AML-193 (cell line): ENCODE measurements at regions not wholly inside any gene's neighbourhood (a gene's known extent, or its start where the extent isn't known, plus 50 kb on each side); places are given as distances from the start of the nearest gene placed in this dataset.
"Not testable (repeated sequence)": the region's sequence is repeated elsewhere in the genome, so short reads cannot be mapped to it uniquely, and the experiment has no call there.

ENCODE experiments used
- DNase-seq, 2 experiments: peaks; one replicate each; lab custom pipeline; 2025; lab: John Stamatoyannopoulos, UW

- no peak for DNase-seq
Measured at GRCh38 chr5:99441235-99441634, 512.4 kb upstream of the CHD1 start.

- DNase-seq: no peak
Measured at GRCh38 chr5:99438619-99439018, 509.8 kb upstream of the CHD1 start.

GRCh38 chr5:99437986-99438385 lies 509.2 kb upstream of the CHD1 start:
- no peak for DNase-seq

DNA sequence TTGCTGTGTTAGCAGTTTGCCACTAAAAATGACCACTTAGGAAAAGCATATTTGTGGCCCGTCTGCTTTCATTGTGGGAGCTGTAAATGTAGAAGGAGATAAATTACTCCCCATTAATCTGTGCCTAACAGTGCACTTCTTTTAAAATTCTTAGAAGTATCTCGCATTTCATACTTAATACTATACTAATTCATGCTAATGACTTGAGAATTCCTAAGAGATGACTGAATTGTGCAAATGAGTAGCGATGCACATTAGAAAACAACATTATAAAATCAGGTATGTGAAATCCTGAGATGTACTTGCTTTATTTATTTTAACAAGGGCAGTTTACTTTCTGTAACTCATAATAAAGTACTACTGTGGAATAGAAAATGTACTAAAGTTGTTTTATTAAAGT lies 494.6 kb upstream of the CHD1 start:
- not testable (repeated sequence) for DNase-seq

DNA sequence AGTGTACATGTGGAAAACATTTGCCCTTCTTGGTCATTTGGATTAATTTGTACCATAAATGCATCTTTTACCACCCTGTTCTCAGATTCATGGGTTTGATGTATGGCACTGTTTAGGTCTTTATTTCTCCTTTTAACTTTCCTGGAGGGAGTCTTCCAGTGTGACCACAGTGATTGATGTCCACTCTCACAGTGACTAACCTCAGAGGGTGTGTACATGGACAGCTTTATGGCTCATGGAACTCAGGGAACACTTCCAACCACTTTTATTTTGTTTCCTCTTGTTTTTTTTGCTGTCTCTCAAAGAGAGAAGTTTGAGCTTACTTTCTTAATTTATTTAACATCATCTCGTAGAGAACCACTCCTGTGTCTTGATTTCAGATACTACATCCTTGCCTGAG lies 489.8 kb upstream of the CHD1 start:
- DNase-seq: not testable (repeated sequence)

GRCh38 chr5:99410386-99410785 lies 481.6 kb upstream of the CHD1 start:
- DNase-seq: not testable (repeated sequence)

DNA sequence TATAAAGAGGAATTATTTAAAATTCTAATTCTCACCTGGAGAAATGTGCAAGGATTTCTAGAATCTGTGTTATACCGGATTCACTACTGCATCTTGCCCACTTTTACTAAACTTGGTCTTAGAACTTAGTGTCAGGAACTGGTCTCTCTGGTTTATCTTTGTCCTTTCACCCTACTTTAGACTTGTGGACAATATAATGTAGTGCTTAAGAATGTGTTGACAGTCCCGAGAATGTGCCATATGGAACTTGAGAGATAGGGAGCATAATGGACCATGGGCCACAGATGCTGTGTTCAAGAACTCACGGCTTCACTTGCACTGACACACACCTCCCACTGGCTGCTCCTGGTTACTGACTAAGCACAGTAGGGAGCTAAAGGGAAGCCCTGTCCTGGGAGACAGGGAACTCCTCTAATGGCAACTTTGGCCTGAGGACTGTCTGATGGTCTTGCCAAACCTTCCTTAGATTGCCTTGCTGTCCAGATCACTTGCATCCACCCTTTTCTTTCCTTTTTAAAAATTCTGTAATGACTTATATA lies 476.0 kb upstream of the CHD1 start:
- DNase-seq: not testable (repeated sequence)

- DNase-seq: not testable (repeated sequence)
Measured at GRCh38 chr5:99400571-99400970, 471.8 kb upstream of the CHD1 start.

DNA sequence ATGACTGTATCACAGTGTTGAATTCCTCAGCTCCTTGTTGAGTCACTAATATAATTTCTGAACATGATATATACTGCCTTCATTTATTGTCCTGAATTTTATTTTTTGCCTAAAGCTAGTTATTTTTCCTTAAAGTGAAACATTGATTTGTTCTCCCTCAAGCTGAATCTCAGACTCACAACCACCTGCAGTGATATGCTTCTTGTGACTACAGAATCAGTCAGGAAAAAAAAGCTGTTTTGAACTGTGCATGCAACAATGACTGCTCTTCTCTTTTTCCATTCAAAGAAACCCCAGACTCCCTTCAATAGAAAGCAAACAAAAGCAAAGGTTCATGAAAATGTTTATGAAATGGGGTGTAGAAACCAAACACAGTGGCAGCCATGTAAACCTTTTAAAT lies 470.2 kb upstream of the CHD1 start:
- DNase-seq: no peak

GRCh38 chr5:99386406-99387077 lies 457.7 kb upstream of the CHD1 start:
- DNase-seq: no peak

DNA sequence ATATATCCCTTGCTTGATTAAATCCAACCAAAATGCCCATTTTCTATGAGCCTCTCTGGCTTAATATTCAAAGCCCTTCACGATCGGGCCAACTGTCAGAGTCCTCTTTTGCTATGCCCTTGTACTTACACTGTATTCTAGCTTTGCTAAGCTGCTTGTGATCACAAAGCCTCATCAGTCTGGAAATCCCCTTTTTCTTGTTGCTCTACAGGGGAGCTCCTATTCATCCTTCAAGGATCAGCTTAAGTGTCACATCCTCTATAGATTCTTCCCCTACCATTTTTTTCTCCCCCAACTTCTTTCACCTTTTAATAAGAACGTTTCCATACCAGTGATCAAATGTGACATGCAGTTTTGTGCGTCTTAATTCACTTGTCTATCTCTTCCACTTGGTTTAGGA lies 450.4 kb upstream of the CHD1 start:
- no peak for DNase-seq

DNA sequence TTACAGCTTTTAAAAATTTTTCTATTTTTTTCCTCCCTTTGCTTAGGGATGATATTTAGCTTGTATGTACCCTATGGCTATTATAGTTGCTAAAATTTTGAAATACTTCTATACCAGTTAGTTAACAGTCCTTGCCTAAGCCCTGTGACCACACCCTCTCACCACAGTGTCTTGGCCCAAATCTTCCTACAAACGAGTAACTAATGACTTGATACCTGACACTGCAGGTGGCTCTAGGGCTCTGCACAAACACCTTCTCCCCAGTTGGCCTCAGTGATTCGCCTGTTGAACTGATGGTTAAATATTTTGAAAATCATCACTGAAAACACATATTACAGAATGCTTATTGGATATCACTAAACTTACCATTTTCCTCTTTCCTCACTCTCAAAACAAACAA lies 449.6 kb upstream of the CHD1 start:
- DNase-seq: no peak

DNA sequence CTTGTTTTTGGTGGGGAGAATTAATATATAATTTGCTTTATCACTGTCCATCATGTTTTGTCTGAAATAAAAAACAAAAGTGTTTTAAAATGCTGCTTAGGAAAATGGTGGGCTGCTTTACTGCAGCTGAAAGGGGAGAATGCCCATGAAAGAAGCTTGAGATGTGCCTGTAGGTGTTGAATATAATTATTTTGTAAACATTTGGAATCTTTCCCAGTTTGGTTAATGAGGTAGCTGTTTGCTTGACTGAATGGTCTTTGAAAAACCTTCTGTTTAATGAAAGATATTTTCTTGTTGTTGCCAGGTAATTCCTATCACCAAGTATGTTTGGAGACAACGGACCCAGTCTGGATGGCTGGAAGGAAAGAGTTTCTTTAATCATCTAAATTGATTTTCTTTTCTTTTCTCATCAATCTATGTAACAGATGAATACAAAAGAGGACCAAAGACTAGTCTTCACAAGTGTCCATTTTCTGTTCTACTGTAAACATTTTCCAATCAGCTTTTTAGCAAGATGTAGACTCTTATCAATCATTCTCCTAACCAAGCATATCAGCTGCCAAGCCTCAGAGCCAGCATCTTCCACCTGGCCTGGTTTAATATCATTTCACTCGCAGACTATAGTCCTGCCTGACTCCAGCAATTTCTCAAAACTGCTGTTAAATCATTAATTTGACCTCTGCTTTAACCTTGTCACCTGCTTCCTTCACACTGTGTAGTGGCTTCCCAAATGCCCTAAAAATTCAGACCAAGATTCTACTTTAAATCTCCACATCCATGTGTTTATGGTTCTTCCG lies 441.2 kb upstream of the CHD1 start:
- DNase-seq: no peak

- DNase-seq: no peak
Measured at GRCh38 chr5:99368726-99369125, 439.9 kb upstream of the CHD1 start.

DNA sequence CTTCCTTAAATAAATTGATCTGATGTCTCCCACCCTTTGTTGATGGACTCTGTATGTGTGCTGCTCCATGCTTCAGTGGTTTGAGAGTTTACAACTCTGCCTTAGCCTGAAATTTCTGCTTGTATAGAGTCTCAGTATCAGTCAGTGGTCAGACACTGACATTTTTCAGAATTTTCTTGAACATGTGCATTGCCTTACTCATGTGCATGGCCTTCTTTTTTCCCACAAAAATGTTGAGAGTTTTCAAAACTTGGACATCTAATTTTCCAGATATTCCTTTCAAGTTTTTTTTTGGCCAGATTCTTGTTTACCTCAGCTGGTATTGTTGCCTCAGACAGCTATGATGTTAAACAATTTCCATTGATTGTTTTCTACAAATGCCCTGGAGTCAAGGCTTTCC lies 427.1 kb upstream of the CHD1 start:
- DNase-seq: no peak

GRCh38 chr5:99349787-99350186 lies 421.0 kb upstream of the CHD1 start:
- DNase-seq: no peak

DNA sequence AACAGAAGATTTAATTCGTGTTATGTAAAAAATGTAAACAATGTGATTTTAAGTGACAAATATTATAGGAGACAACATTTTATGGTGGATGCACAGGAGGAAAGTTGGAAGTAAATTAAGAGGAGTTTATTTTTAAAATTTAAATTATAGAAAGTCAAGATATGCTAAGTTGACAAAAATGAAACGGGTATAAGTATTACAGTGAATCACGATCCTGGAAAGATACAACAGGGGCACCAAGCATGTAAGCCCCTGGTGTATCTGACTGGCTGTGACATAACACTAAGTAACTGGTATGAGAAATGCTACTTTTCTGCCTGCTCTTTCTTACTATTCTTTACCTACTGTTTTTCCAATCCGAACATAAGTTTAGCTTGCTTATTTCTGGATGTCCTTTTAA lies 419.8 kb upstream of the CHD1 start:
- no peak for DNase-seq

- not testable (repeated sequence) for DNase-seq
Measured at GRCh38 chr5:99339758-99340157, 411.0 kb upstream of the CHD1 start.

DNA sequence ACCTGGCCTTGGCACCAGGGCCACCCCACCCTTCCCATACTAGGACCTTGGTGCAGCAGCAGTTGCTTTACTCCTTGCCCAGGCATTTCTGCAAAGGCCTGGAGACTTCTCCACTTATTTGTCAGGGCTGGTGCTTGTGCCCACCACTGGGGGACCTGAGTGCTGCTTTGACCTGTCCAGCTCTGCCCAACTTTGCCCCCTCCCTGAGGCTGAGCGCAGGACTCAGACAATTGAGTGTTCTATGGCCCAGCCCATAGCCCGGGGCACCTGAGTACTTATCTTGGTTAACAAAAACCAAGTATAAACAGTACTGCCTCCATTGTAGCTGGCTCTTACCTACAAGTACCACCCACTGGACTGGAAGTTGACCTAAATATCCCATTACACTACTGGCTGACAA lies 406.1 kb upstream of the CHD1 start:
- DNase-seq: no peak

DNA sequence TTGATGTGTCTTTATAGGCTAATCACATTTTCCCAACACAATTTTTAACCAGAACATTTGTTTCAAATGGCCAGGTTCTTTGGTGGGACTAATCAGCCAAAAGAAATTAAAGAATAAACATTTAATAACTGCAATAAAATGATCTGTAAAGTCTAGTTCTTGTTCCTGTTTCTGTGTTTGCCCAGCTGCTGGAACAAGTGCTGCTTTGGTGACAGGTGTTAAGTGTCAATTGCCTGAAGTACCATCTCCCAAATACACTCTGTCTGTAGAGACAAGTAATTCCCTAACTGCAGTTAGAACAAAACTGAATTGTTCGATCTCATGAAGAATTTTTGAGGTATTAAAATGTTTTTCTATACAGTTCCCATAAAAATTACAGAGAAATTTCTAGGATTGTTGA lies 402.3 kb upstream of the CHD1 start:
- no peak for DNase-seq

DNA sequence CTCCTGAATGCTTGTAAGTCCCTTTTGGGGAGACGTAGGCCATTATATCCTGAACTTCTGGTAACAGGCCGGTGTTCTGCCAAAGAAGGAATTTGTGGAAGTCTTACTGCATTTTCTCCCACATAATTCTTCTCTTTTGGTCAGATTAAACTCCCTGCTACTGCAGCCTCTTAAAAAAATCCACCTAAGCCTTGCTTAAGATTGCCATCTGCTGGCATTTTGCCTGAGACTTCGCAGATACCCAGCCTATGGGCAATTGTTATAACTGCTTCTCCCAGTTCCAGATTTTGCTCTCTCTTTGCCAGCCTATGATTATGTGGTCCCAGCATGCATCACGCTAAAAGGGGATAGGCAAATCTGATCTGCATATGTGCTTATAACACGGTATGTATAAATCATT lies 391.6 kb upstream of the CHD1 start:
- DNase-seq: no peak

DNA sequence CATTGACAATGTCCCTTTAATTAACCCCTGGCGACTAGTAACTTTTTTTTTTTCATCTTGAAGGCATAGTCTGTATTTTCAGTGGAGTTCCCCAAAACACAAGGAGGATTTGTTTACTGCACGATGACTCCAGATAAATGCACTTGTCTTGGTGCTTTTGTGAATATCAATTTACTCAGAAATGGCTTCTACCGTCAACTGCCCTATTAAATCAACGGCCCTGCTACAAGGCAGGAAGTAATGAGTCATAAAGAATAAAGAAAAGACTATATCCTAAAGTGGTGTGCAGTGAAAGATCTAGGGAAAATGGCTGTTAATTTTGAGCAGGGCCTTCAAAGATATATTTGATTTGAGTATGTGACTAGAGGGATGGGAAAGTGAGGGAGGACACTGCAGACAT lies 388.3 kb upstream of the CHD1 start:
- DNase-seq: no peak

GRCh38 chr5:99316484-99316883 lies 387.7 kb upstream of the CHD1 start:
- DNase-seq: no peak
